ENCODE measurements at regions not wholly inside any gene's neighbourhood (a gene's known extent, or its start where the extent isn't known, plus 50 kb on each side); places are given as distances from the start of the nearest gene placed in this dataset.

DNA sequence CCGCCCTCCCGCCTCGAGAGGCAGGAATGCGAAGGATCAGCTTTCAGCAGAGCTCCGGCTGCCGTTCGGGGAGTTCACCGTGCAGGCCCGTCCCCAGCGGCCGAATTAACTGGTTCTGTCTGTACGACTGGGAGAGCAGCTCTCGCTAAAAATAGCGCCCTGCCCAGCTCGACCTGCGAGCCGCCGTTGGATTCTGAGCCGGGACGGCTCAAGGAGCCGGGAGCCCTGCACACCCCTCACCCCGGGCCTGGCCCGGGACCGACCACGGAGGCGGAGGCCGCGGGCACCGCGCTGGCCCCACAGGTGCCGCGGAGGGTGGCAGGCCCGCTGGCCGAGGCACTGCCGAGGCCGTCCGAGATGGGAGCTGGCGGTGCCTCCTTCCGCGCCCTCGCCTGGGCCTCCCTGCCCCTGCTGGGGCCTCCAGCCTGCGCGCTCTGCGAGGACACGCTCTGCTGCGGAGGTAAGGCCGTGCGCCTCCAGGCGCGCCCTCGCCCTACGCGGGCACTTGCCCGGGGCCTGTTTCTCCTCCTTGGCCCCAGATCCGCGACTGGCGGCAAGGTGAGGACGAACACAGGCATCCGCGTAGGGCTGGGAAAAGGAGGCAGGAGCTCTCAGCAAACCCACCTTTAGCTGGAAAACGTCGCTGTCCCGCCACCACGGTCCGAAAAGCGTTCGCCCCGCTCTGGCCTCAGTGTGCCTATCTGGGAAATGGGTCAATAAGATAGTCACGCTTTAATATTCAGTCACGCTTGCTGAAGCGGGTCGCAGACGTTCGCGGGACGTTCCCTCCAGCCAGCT, 53.1 kb upstream of the DAB2IP start:
- peaks cover 3% of the 10 kb centered on the region for H3K27me3 ChIP-seq (ENCODE audit: control insufficient read depth, insufficient read depth, low read length)
- peak overlapping the region; percentile 34 for H3K9ac ChIP-seq (ENCODE audit: low read length)
- no peaks in the 10 kb centered on the region for H3K36me3 ChIP-seq (ENCODE audit: control insufficient read depth, insufficient read depth, low read length)
- peaks cover 6% of the 10 kb centered on the region for H3K4me1 ChIP-seq (ENCODE audit: control insufficient read depth, insufficient read depth, low read length)
- H3K4me3 ChIP-seq (ENCODE audit: low read length) = peak overlapping the region; percentile 70
- H3K27ac ChIP-seq (ENCODE audit: low read depth, low read length) = peak overlapping the region; percentile 90

GRCh38 chr9:121598965-121599871, 52.2 kb upstream of the DAB2IP start:
- Histone ChIP-seq H3K9ac (ENCODE audit: low read length) (peak overlapping the region; percentile 34), H3K4me3 (ENCODE audit: low read length) (peak overlapping the region; percentile 70), H3K36me3 (ENCODE audit: control insufficient read depth, insufficient read depth, low read length) (no peaks in the 10 kb centered on the region), H3K4me1 (ENCODE audit: control insufficient read depth, insufficient read depth, low read length) (peaks cover 9% of the 10 kb centered on the region), H3K27ac (ENCODE audit: low read depth, low read length) (peak overlapping the region; percentile 90), H3K27me3 (ENCODE audit: control insufficient read depth, insufficient read depth, low read length) (peaks cover 3% of the 10 kb centered on the region)

DNA sequence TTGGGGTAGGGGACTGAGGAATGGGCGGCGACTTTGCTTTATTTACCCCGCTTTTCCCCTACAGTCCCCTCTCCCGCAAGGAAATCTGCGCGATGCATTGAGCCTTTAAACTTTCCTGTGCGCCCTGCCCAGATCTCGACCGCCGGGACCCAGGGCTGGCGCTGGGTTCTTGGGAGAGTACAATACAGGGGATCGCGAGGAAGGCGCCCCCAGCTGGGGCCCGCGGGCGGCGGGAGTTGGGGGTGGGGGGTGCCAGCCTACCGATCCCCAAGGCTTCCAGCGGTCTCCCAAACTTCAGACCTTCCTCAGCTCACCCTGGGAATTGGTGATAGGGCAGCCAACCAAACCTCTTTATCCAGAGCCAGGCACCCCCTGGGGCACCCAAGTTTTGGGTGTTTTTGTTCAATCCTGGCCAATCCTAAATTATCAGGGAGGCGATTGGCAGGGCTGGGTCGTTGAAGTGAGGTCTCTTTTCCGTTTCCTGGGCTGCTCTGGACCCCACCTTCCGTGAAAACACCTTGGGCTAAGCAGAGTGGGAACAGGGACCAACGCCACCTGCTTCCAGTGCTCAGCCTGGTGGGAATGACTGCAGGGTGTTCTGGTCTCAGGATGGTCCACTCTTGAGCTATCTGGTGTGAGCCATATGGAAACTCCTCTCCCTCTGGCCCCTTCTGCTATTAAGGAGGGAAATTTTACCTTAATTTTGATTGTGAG, 51.4 kb upstream of the DAB2IP start:
- Histone ChIP-seq H3K4me3 (ENCODE audit: low read length) (peak overlapping the region; percentile 70), H3K36me3 (ENCODE audit: control insufficient read depth, insufficient read depth, low read length) (no peaks in the 10 kb centered on the region), H3K27ac (ENCODE audit: low read depth, low read length) (no peak overlapping the region), H3K9ac (ENCODE audit: low read length) (no peak overlapping the region), H3K27me3 (ENCODE audit: control insufficient read depth, insufficient read depth, low read length) (peaks cover 3% of the 10 kb centered on the region), H3K4me1 (ENCODE audit: control insufficient read depth, insufficient read depth, low read length) (peaks cover 14% of the 10 kb centered on the region)

- Histone ChIP-seq H3K27ac (ENCODE audit: low read depth, low read length) (no peak overlapping the region), H3K4me3 (ENCODE audit: low read length) (no peak overlapping the region), H3K9ac (ENCODE audit: low read length) (no peak overlapping the region), H3K4me1 (ENCODE audit: control insufficient read depth, insufficient read depth, low read length) (peaks cover 14% of the 10 kb centered on the region), H3K36me3 (ENCODE audit: control insufficient read depth, insufficient read depth, low read length) (no peaks in the 10 kb centered on the region), H3K27me3 (ENCODE audit: control insufficient read depth, insufficient read depth, low read length) (peaks cover 3% of the 10 kb centered on the region)
Observed at GRCh38 chr9:121601194-121601593, 50.2 kb upstream of the DAB2IP start.

Measured in rectal smooth muscle tissue (tissue), 1 donor.